IMR-90 (cell line): ENCODE measurements at regions not wholly inside any gene's neighbourhood (a gene's known extent, or its start where the extent isn't known, plus 50 kb on each side); places are given as distances from the start of the nearest gene placed in this dataset.

Experiments used
- ATAC-seq: fragments of 200-7000 bp; cut with Tn5 transposase; 2 replicates; pipeline ENCODE4 v1.9.1; 2020; ENCODE audit warnings: low read depth, mild to moderate bottlenecking, moderate library complexity
- BruUV-seq: library from RNA; stranded (reverse); fragments of 400-500 nt; replicated peaks from 2 replicates; lab custom pipeline; 2021; lab: Mats Ljungman, UMichigan
- CTCF ChIA-PET: fragments of 300-600 bp; formaldehyde crosslinking; extraction: SDS; loops from one replicate; lab custom pipeline; 2021; ENCODE audit warnings: antibody characterized with exemption; lab: Yijun Ruan, JAX
- POLR2A ChIA-PET: fragments of 300-600 bp; sonication (Branson Sonifier 250); formaldehyde crosslinking; loops from one replicate; lab custom pipeline; 2022; ENCODE audit warnings: antibody characterized with exemption; ENCODE audit not compliant: unreplicated experiment; lab: Charles Lee
- DNase-seq: peaks from one replicate; pipeline ENCODE4 v3.0.0; 2013
- H2AFZ ChIP-seq: replicated peaks from 2 replicates; pipeline ENCODE3; 2013; ENCODE audit warnings: low read length, mild to moderate bottlenecking; ENCODE audit not compliant: poor library complexity
- H2AK5ac ChIP-seq: 2 replicates; pipeline ENCODE4 v1.6.1; 2013; ENCODE audit warnings: low read depth, low read length, inconsistent platforms
- H2AK9ac ChIP-seq: replicated peaks from 2 replicates; pipeline ENCODE3; 2013; ENCODE audit warnings: mild to moderate bottlenecking, low read depth, low read length, moderate library complexity; ENCODE audit not compliant: poor library complexity
- H2BK120ac ChIP-seq: 2 replicates; pipeline ENCODE4 v1.6.1; 2013; ENCODE audit warnings: low read depth, low read length, inconsistent platforms
- H2BK15ac ChIP-seq: 3 replicates; pipeline ENCODE4 v1.6.1; 2013; ENCODE audit warnings: low read depth, low read length, inconsistent platforms
- H2BK20ac ChIP-seq: 2 replicates; pipeline ENCODE4 v1.6.1; 2013; ENCODE audit warnings: low read depth, mild to moderate bottlenecking, inconsistent platforms, low read length, moderate library complexity
- H2BK5ac ChIP-seq: 2 replicates; pipeline ENCODE4 v1.6.1; 2013; ENCODE audit warnings: mild to moderate bottlenecking, low read depth, low read length, inconsistent platforms; ENCODE audit not compliant: poor library complexity, severe bottlenecking
- H3K14ac ChIP-seq: replicated peaks from 2 replicates; pipeline ENCODE4 v1.6.1; 2013; ENCODE audit warnings: low read depth, low read length, inconsistent platforms
- H3K18ac ChIP-seq: 2 replicates; pipeline ENCODE4 v1.6.1; 2013; ENCODE audit warnings: low read depth, low read length, control low read depth
- H3K23ac ChIP-seq: 2 replicates; pipeline ENCODE4 v1.6.1; 2013; ENCODE audit warnings: low read depth, low read length, inconsistent platforms
- H3K27ac ChIP-seq: 2 replicates; pipeline ENCODE4 v1.5.1; 2013; ENCODE audit warnings: mild to moderate bottlenecking, control low read depth, low read length; ENCODE audit not compliant: insufficient read depth
- H3K27me3 ChIP-seq: 2 replicates; pipeline ENCODE4 v1.6.1; 2013; ENCODE audit warnings: low read length; ENCODE audit not compliant: control insufficient read depth, insufficient read depth
- H3K36me3 ChIP-seq: 2 replicates; pipeline ENCODE4 v1.6.1; 2013; ENCODE audit warnings: low read length, mixed read lengths; ENCODE audit not compliant: control insufficient read depth, insufficient read depth
- H3K4ac ChIP-seq: 2 replicates; pipeline ENCODE4 v1.6.1; 2013; ENCODE audit warnings: low read depth, low read length, inconsistent platforms
- H3K4me1 ChIP-seq: 2 replicates; pipeline ENCODE4 v1.6.1; 2013; ENCODE audit warnings: low read length, mixed read lengths; ENCODE audit not compliant: control insufficient read depth, insufficient read depth
- H3K4me2 ChIP-seq: 2 replicates; pipeline ENCODE4 v1.6.1; 2013; ENCODE audit warnings: low read depth, mild to moderate bottlenecking, control low read depth, low read length, moderate library complexity
- H3K4me3 ChIP-seq: 2 replicates; pipeline ENCODE4 v1.5.1; 2013; ENCODE audit warnings: low read depth, mild to moderate bottlenecking, control low read depth, low read length, moderate library complexity; ENCODE audit not compliant: insufficient read depth
- H3K56ac ChIP-seq: 2 replicates; pipeline ENCODE4 v1.6.1; 2013; ENCODE audit warnings: low read length, inconsistent platforms; ENCODE audit not compliant: insufficient read depth; ENCODE audit errors: extremely low read depth
- H3K79me1 ChIP-seq, 2 experiments: 2 replicates each; pipeline ENCODE4 v1.6.1; 2013; ENCODE audit warnings: low read length in 2 of 2, inconsistent platforms in 1 of 2, low read depth in 1 of 2
- H3K9ac ChIP-seq: 2 replicates; pipeline ENCODE4 v1.6.1; 2013; ENCODE audit warnings: low read depth, low read length, control low read depth
- H3K9me1 ChIP-seq: 2 replicates; pipeline ENCODE4 v1.6.1; 2013; ENCODE audit warnings: low read length, inconsistent platforms; ENCODE audit not compliant: insufficient read depth
- H3K9me3 ChIP-seq: 2 replicates; pipeline ENCODE4 v1.6.1; 2013; ENCODE audit warnings: low read length; ENCODE audit not compliant: control insufficient read depth, insufficient read depth
- H4K20me1 ChIP-seq: 2 replicates; pipeline ENCODE4 v1.6.1; 2013; ENCODE audit warnings: low read length, inconsistent platforms; ENCODE audit not compliant: insufficient read depth
- H4K5ac ChIP-seq: 2 replicates; pipeline ENCODE4 v1.6.1; 2013; ENCODE audit warnings: mild to moderate bottlenecking, low read depth, low read length, control low read depth
- H4K8ac ChIP-seq, 2 experiments: 2 replicates each; pipeline ENCODE4 v1.6.1; 2013; ENCODE audit warnings: low read depth in 2 of 2, low read length in 2 of 2, control low read depth in 1 of 2, inconsistent platforms in 1 of 2
- H4K91ac ChIP-seq: 2 replicates; pipeline ENCODE4 v1.6.1; 2013; ENCODE audit warnings: low read depth, low read length, inconsistent platforms; ENCODE audit not compliant: insufficient read depth
- MAFK ChIP-seq: IDR thresholded peaks from 2 replicates; pipeline ENCODE4 v1.6.1; 2012; ENCODE audit warnings: low read depth, low read length, improper control_type of control experiment
- RAD21 ChIP-seq: IDR thresholded peaks from 2 replicates; pipeline ENCODE4 v1.6.1; 2012; ENCODE audit warnings: low read length, improper control_type of control experiment
- WGBS, 2 experiments: methylation state at CpG; one replicate each; pipeline versions ENCODE4 v1.1.5 to v1.1.7; 2013; ENCODE audit warnings: missing lambda C conversion rate in 2 of 2; ENCODE audit not compliant: insufficient read length in 1 of 2; ENCODE audit errors: extremely low coverage in 2 of 2; 5-methylcytosine and 5-hydroxymethylcytosine counted together
- dilution Hi-C: fragments of 300-500 bp; cut with HindIII; formaldehyde crosslinking; loops from one replicate; pipeline ENCODE4 v1.14.3; 2018; ENCODE audit warnings: low sequenced_read_pairs; ENCODE audit not compliant: unreplicated experiment
- in situ Hi-C: fragments of 300-500 bp; cut with MboI; formaldehyde crosslinking; loops from 3 replicates; pipeline ENCODE4 v1.14.3; 2019; ENCODE audit warnings: low sequenced_read_pairs, inconsistent platforms, mixed read lengths
- intact Hi-C: fragments of 100-400 bp; cut with micrococcal nuclease; formaldehyde crosslinking; loops from 2 replicates; pipeline ENCODE4 v1.10.0; 2022

DNA sequence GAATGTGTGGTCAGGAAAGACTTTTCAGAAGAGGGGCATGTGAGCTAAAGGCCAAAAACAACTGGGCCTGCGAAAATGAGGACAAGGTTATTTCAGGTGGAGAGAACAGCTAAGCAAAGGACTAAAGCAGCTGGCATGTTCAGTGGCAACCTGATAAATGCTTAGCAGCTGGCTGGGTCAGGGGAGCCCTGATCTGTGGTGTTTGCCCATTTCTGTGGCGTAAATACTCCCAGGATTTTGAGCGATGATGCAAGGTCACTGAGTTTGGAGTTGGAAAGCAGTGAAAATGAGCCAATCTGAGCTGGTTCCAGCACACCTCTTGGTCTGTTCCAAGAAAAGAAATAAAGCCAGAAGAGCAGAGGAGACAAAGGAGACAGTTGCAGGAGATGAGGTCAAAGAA lies 704.3 kb downstream of the UQCRFS1 start:
- H3K9me1 ChIP-seq, result no peaks in the 10 kb centered on the region
- in situ Hi-C loops (no loop called here), intact Hi-C loops (no loop called here), dilution Hi-C loops (no loop called here)
- no peak overlapping the region for H2AFZ ChIP-seq
- no peak overlapping the region for H2BK5ac ChIP-seq
- no peak overlapping the region for H3K23ac ChIP-seq
- no peak for DNase-seq
- H3K9ac ChIP-seq, result no peak overlapping the region
- H2BK15ac ChIP-seq, result no peak overlapping the region
- 70% methylated on average over 3 of the region's 3 CpGs; no CpG with 5 or more reads in 1 of the 2 experiments for WGBS, 2 experiments
- H2BK20ac ChIP-seq, result no peak overlapping the region
- no peak overlapping the region for H3K4me2 ChIP-seq
- H3K27ac ChIP-seq, result no peak overlapping the region
- no peak overlapping the region for H3K18ac ChIP-seq
- no peak overlapping the region for H4K8ac ChIP-seq
- BruUV-seq, result no TSS peak
- ChIA-PET POLR2A (no interaction called here), CTCF (no interaction called here)
- no peaks in the 10 kb centered on the region for H4K20me1 ChIP-seq
- H3K27me3 ChIP-seq, result no peaks in the 10 kb centered on the region
- no peak overlapping the region for H3K14ac ChIP-seq
- H2AK5ac ChIP-seq, result no peak overlapping the region
- H3K4me3 ChIP-seq, result no peak overlapping the region
- H3K36me3 ChIP-seq, result no peaks in the 10 kb centered on the region
- no peak overlapping the region for H3K4ac ChIP-seq
- peaks cover 21% of the 10 kb centered on the region for H3K9me3 ChIP-seq
- no peak overlapping the region for H3K56ac ChIP-seq
- ATAC-seq, result no peak
- no peak overlapping the region for H2AK9ac ChIP-seq
- H3K79me1 ChIP-seq, result no peaks in the 10 kb centered on the region
- no peak for TF ChIP-seq MAFK
- TF ChIP-seq RAD21, result no peak
- H4K91ac ChIP-seq, result no peak overlapping the region
- no peak overlapping the region for H4K5ac ChIP-seq
- H3K4me1 ChIP-seq, result no peaks in the 10 kb centered on the region
- H2BK120ac ChIP-seq, result no peak overlapping the region
